Endothelial cell of umbilical vein (primary cell): ENCODE measurements at regions not wholly inside any gene's neighbourhood (a gene's known extent, or its start where the extent isn't known, plus 50 kb on each side); places are given as distances from the start of the nearest gene placed in this dataset.

Source experiments
- CTCF ChIP-seq, 2 donors: IDR thresholded peaks; 1 replicate in 1 of 2; 2 replicates in 1 of 2; pipeline ENCODE4 v1.5.1; 2011; ENCODE audit warnings: low read length in 2 of 2, mild to moderate bottlenecking in 2 of 2, moderate library complexity in 2 of 2, control low read depth in 1 of 2, inconsistent platforms in 1 of 2, low read depth in 1 of 2; ENCODE audit not compliant: insufficient read depth in 1 of 2; ENCODE audit errors: extremely low read depth in 1 of 2
- EZH2 ChIP-seq: IDR thresholded peaks from 2 replicates; pipeline ENCODE4 v1.6.1; 2012; ENCODE audit warnings: borderline replicate concordance, low read depth, mild to moderate bottlenecking, moderate library complexity, low read length, inconsistent platforms; ENCODE audit not compliant: severe bottlenecking
- FOS ChIP-seq: IDR thresholded peaks from 2 replicates; pipeline ENCODE4 v1.6.1; 2011; ENCODE audit warnings: mild to moderate bottlenecking, low read length, moderate library complexity, borderline replicate concordance; ENCODE audit not compliant: insufficient read depth
- JUN ChIP-seq: IDR thresholded peaks from 2 replicates; pipeline ENCODE4 v1.6.1; 2011; ENCODE audit warnings: borderline replicate concordance, low read depth; ENCODE audit not compliant: insufficient read length, insufficient read depth
- MYC ChIP-seq: IDR thresholded peaks from one replicate; pipeline ENCODE4 v1.6.1; 2011; ENCODE audit warnings: mild to moderate bottlenecking, low read depth, low read length
- POLR2A ChIP-seq: IDR thresholded peaks from 2 replicates; pipeline ENCODE4 v1.6.1; 2012; ENCODE audit warnings: low read depth, mild to moderate bottlenecking, control low read depth, low read length
- POLR2AphosphoS5 ChIP-seq: IDR thresholded peaks from 2 replicates; pipeline ENCODE4 v1.6.1; 2012; ENCODE audit warnings: low read depth, mild to moderate bottlenecking, control low read depth, low read length, moderate library complexity; ENCODE audit not compliant: insufficient read depth
- TF ChIP-seq, protein P1 (sequence below): IDR thresholded peaks from 2 replicates; pipeline ENCODE4 v1.6.1; 2011; ENCODE audit not compliant: insufficient read depth, insufficient read length

- TF ChIP-seq JUN (no peak), CTCF (IDR thresholded peaks at IDR 0.05; ENCODE audit: extremely low read depth in 1 of 2, insufficient read depth in 1 of 2, low read depth in 1 of 2, low read length in 2 of 2) (no peak), MYC (no peak), POLR2A (no peak), POLR2AphosphoS5 (no peak), EZH2 (no peak), FOS (no peak)
- TF ChIP-seq, protein P1, sequence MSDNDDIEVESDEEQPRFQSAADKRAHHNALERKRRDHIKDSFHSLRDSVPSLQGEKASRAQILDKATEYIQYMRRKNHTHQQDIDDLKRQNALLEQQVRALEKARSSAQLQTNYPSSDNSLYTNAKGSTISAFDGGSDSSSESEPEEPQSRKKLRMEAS = no peak
Observed at GRCh38 chr9:89770531-89771174, 165.8 kb downstream of the GADD45G start.
